GM23338 (cell line): ENCODE measurements at regions not wholly inside any gene's neighbourhood (a gene's known extent, or its start where the extent isn't known, plus 50 kb on each side); places are given as distances from the start of the nearest gene placed in this dataset.

ENCODE experiments used
- ATAC-seq: fragments of 200-7000 bp; cut with Tn5 transposase; 3 replicates; pipeline ENCODE4 v1.9.1; 2020
- DNase-seq: peaks from one replicate; pipeline ENCODE4 v3.0.0-alpha.2; 2015; ENCODE audit warnings: low spot score
- H2AFZ ChIP-seq: fragments of 200-600 bp; sonication (generic); 2 replicates; pipeline ENCODE4 v1.8.0; 2016; ENCODE audit warnings: antibody characterized with exemption, mild to moderate bottlenecking, moderate library complexity
- H3F3A ChIP-seq: fragments of 200-600 bp; sonication (generic); replicated peaks from 2 replicates; pipeline ENCODE4 v1.8.0; 2017; ENCODE audit warnings: antibody characterized with exemption, mixed run types, low read depth
- H3K27ac ChIP-seq: fragments of 200-600 bp; sonication (generic); 2 replicates; pipeline ENCODE4 v1.6.1; 2016; ENCODE audit warnings: low read depth
- H3K27me3 ChIP-seq: fragments of 200-600 bp; sonication (generic); 2 replicates; pipeline ENCODE4 v1.8.0; 2016; ENCODE audit warnings: mild to moderate bottlenecking, mixed run types, moderate library complexity; ENCODE audit not compliant: insufficient read depth
- H3K36me3 ChIP-seq: fragments of 200-600 bp; sonication (generic); 2 replicates; pipeline ENCODE4 v1.8.0; 2016; ENCODE audit warnings: mild to moderate bottlenecking; ENCODE audit not compliant: insufficient read depth
- H3K4me1 ChIP-seq: fragments of 200-600 bp; sonication (generic); 2 replicates; pipeline ENCODE4 v1.8.0; 2016; ENCODE audit warnings: mild to moderate bottlenecking, moderate library complexity; ENCODE audit not compliant: insufficient read depth
- H3K4me2 ChIP-seq: fragments of 200-600 bp; sonication (generic); 2 replicates; pipeline ENCODE4 v1.7.1; 2017; ENCODE audit warnings: mixed run types
- H3K4me3 ChIP-seq: fragments of 200-600 bp; sonication (generic); 2 replicates; pipeline ENCODE4 v1.6.1; 2016; ENCODE audit warnings: mixed run types
- H3K79me2 ChIP-seq: fragments of 200-600 bp; sonication (generic); replicated peaks from 2 replicates; pipeline ENCODE4 v1.8.0; 2017; ENCODE audit warnings: mild to moderate bottlenecking; ENCODE audit not compliant: insufficient read depth
- H3K9me2 ChIP-seq: fragments of 200-600 bp; sonication (generic); 2 replicates; pipeline ENCODE4 v1.8.0; 2017; ENCODE audit not compliant: insufficient read depth
- H4K20me1 ChIP-seq: fragments of 200-600 bp; sonication (generic); replicated peaks from 2 replicates; pipeline ENCODE4 v1.8.0; 2017; ENCODE audit warnings: mild to moderate bottlenecking; ENCODE audit not compliant: insufficient read depth
- H3K27ac Mint-ChIP-seq: 2 replicates; pipeline ENCODE4 v1.8.0; 2020; ENCODE audit warnings: inconsistent platforms, mild to moderate bottlenecking, moderate library complexity, mixed read lengths
- H3K27me3 Mint-ChIP-seq: 3 replicates; pipeline ENCODE4 v1.8.0; 2022; ENCODE audit warnings: low read depth, mild to moderate bottlenecking, moderate library complexity, mixed read lengths, inconsistent platforms; ENCODE audit not compliant: insufficient read depth, poor library complexity
- H3K36me3 Mint-ChIP-seq: 3 replicates; pipeline ENCODE4 v1.8.0; 2021; ENCODE audit warnings: low read depth, mild to moderate bottlenecking, inconsistent platforms, moderate library complexity, mixed read lengths
- H3K4me1 Mint-ChIP-seq: 3 replicates; pipeline ENCODE4 v1.8.0; 2020; ENCODE audit warnings: mild to moderate bottlenecking, inconsistent platforms, mixed read lengths
- H3K4me3 Mint-ChIP-seq: 3 replicates; pipeline ENCODE4 v1.8.0; 2021; ENCODE audit warnings: moderate library complexity, mild to moderate bottlenecking, inconsistent platforms, mixed read lengths
- H3K9me3 Mint-ChIP-seq: 3 replicates; pipeline ENCODE4 v1.8.0; 2020; ENCODE audit warnings: moderate library complexity, mild to moderate bottlenecking, inconsistent platforms, mixed read lengths
- CREB1 ChIP-seq: fragments of 250-450 bp; sonication (Bioruptor Pico); IDR thresholded peaks from 2 replicates; pipeline ENCODE4 v1.5.0; 2020; ENCODE audit warnings: low read depth, mild to moderate bottlenecking, moderate library complexity
- CTCF ChIP-seq, 2 experiments: fragments of 200-600 bp in 1 of 2; sonication (generic) in 1 of 2; conservative IDR thresholded peaks; 2 replicates each; pipeline versions ENCODE4 v1.5.1 to v1.6.1; 2016 to 2017; ENCODE audit warnings: antibody characterized with exemption in 2 of 2, low read depth in 2 of 2, mild to moderate bottlenecking in 2 of 2, moderate library complexity in 1 of 2
- ETS1 ChIP-seq: IDR thresholded peaks from 2 replicates; pipeline ENCODE4 v1.6.1; 2016; ENCODE audit warnings: antibody characterized with exemption
- EZH2 ChIP-seq: fragments of 200-600 bp; sonication (generic); IDR thresholded peaks from one replicate; pipeline ENCODE4 v1.8.0; 2017; ENCODE audit warnings: antibody characterized with exemption, mild to moderate bottlenecking, low read depth; ENCODE audit not compliant: unreplicated experiment
- EZH2phosphoT487 ChIP-seq: fragments of 200-600 bp; sonication (generic); IDR thresholded peaks from one replicate; pipeline ENCODE4 v1.8.1; 2018; ENCODE audit warnings: antibody characterized with exemption; ENCODE audit not compliant: unreplicated experiment
- JUNB ChIP-seq: IDR thresholded peaks from one replicate; pipeline ENCODE4 v1.6.1; 2016; ENCODE audit warnings: antibody characterized with exemption; ENCODE audit not compliant: unreplicated experiment
- NANOG ChIP-seq: IDR thresholded peaks from 2 replicates; pipeline ENCODE4 v1.6.1; 2016; ENCODE audit warnings: antibody characterized with exemption, borderline replicate concordance
- POLR2AphosphoS5 ChIP-seq: IDR thresholded peaks from 2 replicates; pipeline ENCODE4 v1.6.1; 2016; ENCODE audit warnings: antibody characterized with exemption, low read depth
- REST ChIP-seq: IDR thresholded peaks from one replicate; pipeline ENCODE4 v1.6.1; 2018; ENCODE audit warnings: antibody characterized with exemption; ENCODE audit not compliant: unreplicated experiment
- STAT1 ChIP-seq: IDR thresholded peaks from one replicate; pipeline ENCODE4 v1.6.1; 2016; ENCODE audit warnings: antibody characterized with exemption; ENCODE audit not compliant: unreplicated experiment
- ZNF114 ChIP-seq: fragments of 250-450 bp; sonication (Bioruptor Pico); IDR thresholded peaks from 2 replicates; pipeline ENCODE4 v1.5.0; 2020; ENCODE audit warnings: mild to moderate bottlenecking, moderate library complexity
- ZNF331 ChIP-seq: fragments of 250-450 bp; sonication (Bioruptor Pico); IDR thresholded peaks from 2 replicates; pipeline ENCODE4 v1.5.0; 2020; ENCODE audit warnings: low read depth, mild to moderate bottlenecking, moderate library complexity
- ZNF462 ChIP-seq: fragments of 250-450 bp; sonication (Bioruptor Pico); IDR thresholded peaks from 2 replicates; pipeline ENCODE4 v1.5.0; 2020; ENCODE audit warnings: mild to moderate bottlenecking, moderate library complexity

DNA sequence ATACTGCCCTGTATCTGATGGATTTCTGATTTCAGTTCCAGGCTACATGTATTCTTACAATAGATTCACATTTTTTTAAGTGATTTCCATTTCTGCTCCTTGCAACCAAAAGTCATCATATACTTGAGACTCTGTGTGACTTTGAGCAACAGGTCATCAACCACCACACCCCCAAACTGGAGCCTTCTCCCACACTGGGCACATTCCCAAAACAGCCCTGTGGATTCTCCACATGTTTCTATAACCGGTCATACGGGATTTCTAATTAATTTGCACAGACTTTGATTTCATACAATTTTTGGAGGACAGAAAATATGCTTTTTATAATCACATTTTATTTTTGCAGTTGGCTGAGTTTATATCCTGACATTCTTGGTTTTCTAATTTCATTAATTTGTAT lies 317.2 kb upstream of the ID4 start:
- no peak overlapping the region for H3K27ac ChIP-seq
- H3F3A ChIP-seq, result no peaks in the 10 kb centered on the region
- no peaks in the 10 kb centered on the region for H3K27me3 Mint-ChIP-seq
- H3K9me2 ChIP-seq, result 0 out of 2 replicates have a peak, but pooled peaks cover 4% of the 10 kb centered on the region
- H3K4me1 ChIP-seq, result no peaks in the 10 kb centered on the region
- ATAC-seq (no peak), DNase-seq (no peak)
- peaks cover 22% of the 10 kb centered on the region for H3K36me3 Mint-ChIP-seq
- TF ChIP-seq ZNF462 (CRISPR knock-in tag), result no peak
- TF ChIP-seq ETS1, result no peak
- no peak for TF ChIP-seq JUNB
- TF ChIP-seq EZH2, result no peak
- no peak for TF ChIP-seq NANOG
- no peak for TF ChIP-seq POLR2AphosphoS5
- TF ChIP-seq EZH2phosphoT487, result no peak
- no peak for TF ChIP-seq REST
- no peak for TF ChIP-seq ZNF114 (CRISPR knock-in tag)
- no peak for TF ChIP-seq CREB1 (CRISPR knock-in tag)
- TF ChIP-seq ZNF331 (CRISPR knock-in tag), result no peak
- TF ChIP-seq STAT1, result no peak
- no peak for TF ChIP-seq CTCF (conservative IDR thresholded peaks at IDR 0.05; ENCODE audit: low read depth in 2 of 2)
- no peaks in the 10 kb centered on the region for H4K20me1 ChIP-seq
- H3K9me3 Mint-ChIP-seq, result peaks cover 28% of the 10 kb centered on the region
- H3K27ac Mint-ChIP-seq, result no peak overlapping the region
- H3K4me3 ChIP-seq, result no peak overlapping the region
- no peaks in the 10 kb centered on the region for H3K4me1 Mint-ChIP-seq
- no peak overlapping the region for H3K4me3 Mint-ChIP-seq
- H3K36me3 ChIP-seq, result no peaks in the 10 kb centered on the region
- H3K4me2 ChIP-seq, result no peak overlapping the region
- no peaks in the 10 kb centered on the region for H3K79me2 ChIP-seq
- no peak overlapping the region for H2AFZ ChIP-seq
- H3K27me3 ChIP-seq, result no peaks in the 10 kb centered on the region
